IMR-90 (cell line): ENCODE measurements at regions not wholly inside any gene's neighbourhood (a gene's known extent, or its start where the extent isn't known, plus 50 kb on each side); places are given as distances from the start of the nearest gene placed in this dataset.

Experiments
- ATAC-seq: fragments of 200-7000 bp; cut with Tn5 transposase; 2 replicates; pipeline ENCODE4 v1.9.1; 2020; ENCODE audit warnings: low read depth, mild to moderate bottlenecking, moderate library complexity
- BruUV-seq: library from RNA; stranded (reverse); fragments of 400-500 nt; replicated peaks from 2 replicates; lab custom pipeline; 2021; lab: Mats Ljungman, UMichigan
- CTCF ChIA-PET: fragments of 300-600 bp; formaldehyde crosslinking; extraction: SDS; loops from one replicate; lab custom pipeline; 2021; ENCODE audit warnings: antibody characterized with exemption; lab: Yijun Ruan, JAX
- POLR2A ChIA-PET: fragments of 300-600 bp; sonication (Branson Sonifier 250); formaldehyde crosslinking; loops from one replicate; lab custom pipeline; 2022; ENCODE audit warnings: antibody characterized with exemption; ENCODE audit not compliant: unreplicated experiment; lab: Charles Lee
- DNase-seq: peaks from one replicate; pipeline ENCODE4 v3.0.0; 2013
- H2AFZ ChIP-seq: replicated peaks from 2 replicates; pipeline ENCODE3; 2013; ENCODE audit warnings: low read length, mild to moderate bottlenecking; ENCODE audit not compliant: poor library complexity
- H2AK5ac ChIP-seq: 2 replicates; pipeline ENCODE4 v1.6.1; 2013; ENCODE audit warnings: low read depth, low read length, inconsistent platforms
- H2AK9ac ChIP-seq: replicated peaks from 2 replicates; pipeline ENCODE3; 2013; ENCODE audit warnings: mild to moderate bottlenecking, low read depth, low read length, moderate library complexity; ENCODE audit not compliant: poor library complexity
- H2BK120ac ChIP-seq: 2 replicates; pipeline ENCODE4 v1.6.1; 2013; ENCODE audit warnings: low read depth, low read length, inconsistent platforms
- H2BK15ac ChIP-seq: 3 replicates; pipeline ENCODE4 v1.6.1; 2013; ENCODE audit warnings: low read depth, low read length, inconsistent platforms
- H2BK20ac ChIP-seq: 2 replicates; pipeline ENCODE4 v1.6.1; 2013; ENCODE audit warnings: low read depth, mild to moderate bottlenecking, inconsistent platforms, low read length, moderate library complexity
- H2BK5ac ChIP-seq: 2 replicates; pipeline ENCODE4 v1.6.1; 2013; ENCODE audit warnings: mild to moderate bottlenecking, low read depth, low read length, inconsistent platforms; ENCODE audit not compliant: poor library complexity, severe bottlenecking
- H3K14ac ChIP-seq: replicated peaks from 2 replicates; pipeline ENCODE4 v1.6.1; 2013; ENCODE audit warnings: low read depth, low read length, inconsistent platforms
- H3K18ac ChIP-seq: 2 replicates; pipeline ENCODE4 v1.6.1; 2013; ENCODE audit warnings: low read depth, low read length, control low read depth
- H3K23ac ChIP-seq: 2 replicates; pipeline ENCODE4 v1.6.1; 2013; ENCODE audit warnings: low read depth, low read length, inconsistent platforms
- H3K27ac ChIP-seq: 2 replicates; pipeline ENCODE4 v1.5.1; 2013; ENCODE audit warnings: mild to moderate bottlenecking, control low read depth, low read length; ENCODE audit not compliant: insufficient read depth
- H3K27me3 ChIP-seq: 2 replicates; pipeline ENCODE4 v1.6.1; 2013; ENCODE audit warnings: low read length; ENCODE audit not compliant: control insufficient read depth, insufficient read depth
- H3K36me3 ChIP-seq: 2 replicates; pipeline ENCODE4 v1.6.1; 2013; ENCODE audit warnings: low read length, mixed read lengths; ENCODE audit not compliant: control insufficient read depth, insufficient read depth
- H3K4ac ChIP-seq: 2 replicates; pipeline ENCODE4 v1.6.1; 2013; ENCODE audit warnings: low read depth, low read length, inconsistent platforms
- H3K4me1 ChIP-seq: 2 replicates; pipeline ENCODE4 v1.6.1; 2013; ENCODE audit warnings: low read length, mixed read lengths; ENCODE audit not compliant: control insufficient read depth, insufficient read depth
- H3K4me2 ChIP-seq: 2 replicates; pipeline ENCODE4 v1.6.1; 2013; ENCODE audit warnings: low read depth, mild to moderate bottlenecking, control low read depth, low read length, moderate library complexity
- H3K4me3 ChIP-seq: 2 replicates; pipeline ENCODE4 v1.5.1; 2013; ENCODE audit warnings: low read depth, mild to moderate bottlenecking, control low read depth, low read length, moderate library complexity; ENCODE audit not compliant: insufficient read depth
- H3K56ac ChIP-seq: 2 replicates; pipeline ENCODE4 v1.6.1; 2013; ENCODE audit warnings: low read length, inconsistent platforms; ENCODE audit not compliant: insufficient read depth; ENCODE audit errors: extremely low read depth
- H3K79me1 ChIP-seq, 2 experiments: 2 replicates each; pipeline ENCODE4 v1.6.1; 2013; ENCODE audit warnings: low read length in 2 of 2, inconsistent platforms in 1 of 2, low read depth in 1 of 2
- H3K9ac ChIP-seq: 2 replicates; pipeline ENCODE4 v1.6.1; 2013; ENCODE audit warnings: low read depth, low read length, control low read depth
- H3K9me1 ChIP-seq: 2 replicates; pipeline ENCODE4 v1.6.1; 2013; ENCODE audit warnings: low read length, inconsistent platforms; ENCODE audit not compliant: insufficient read depth
- H3K9me3 ChIP-seq: 2 replicates; pipeline ENCODE4 v1.6.1; 2013; ENCODE audit warnings: low read length; ENCODE audit not compliant: control insufficient read depth, insufficient read depth
- H4K20me1 ChIP-seq: 2 replicates; pipeline ENCODE4 v1.6.1; 2013; ENCODE audit warnings: low read length, inconsistent platforms; ENCODE audit not compliant: insufficient read depth
- H4K5ac ChIP-seq: 2 replicates; pipeline ENCODE4 v1.6.1; 2013; ENCODE audit warnings: mild to moderate bottlenecking, low read depth, low read length, control low read depth
- H4K8ac ChIP-seq, 2 experiments: 2 replicates each; pipeline ENCODE4 v1.6.1; 2013; ENCODE audit warnings: low read depth in 2 of 2, low read length in 2 of 2, control low read depth in 1 of 2, inconsistent platforms in 1 of 2
- H4K91ac ChIP-seq: 2 replicates; pipeline ENCODE4 v1.6.1; 2013; ENCODE audit warnings: low read depth, low read length, inconsistent platforms; ENCODE audit not compliant: insufficient read depth
- BHLHE40 ChIP-seq: fragments of 150-350 bp; IDR thresholded peaks from 2 replicates; pipeline ENCODE4 v1.6.1; 2016; ENCODE audit warnings: mild to moderate bottlenecking, low read depth, low read length
- CEBPB ChIP-seq: IDR thresholded peaks from 2 replicates; pipeline ENCODE4 v1.6.1; 2012; ENCODE audit warnings: low read depth, low read length, improper control_type of control experiment
- CHD1 ChIP-seq: IDR thresholded peaks from 2 replicates; pipeline ENCODE4 v1.6.1; 2012; ENCODE audit warnings: low read depth, low read length, improper control_type of control experiment
- CTCF ChIP-seq: conservative IDR thresholded peaks from 2 replicates; pipeline ENCODE4 v1.5.1; 2012; ENCODE audit warnings: mild to moderate bottlenecking, low read depth, low read length, improper control_type of control experiment
- FOS ChIP-seq: fragments of 150-350 bp; IDR thresholded peaks from 2 replicates; pipeline ENCODE4 v1.6.1; 2016; ENCODE audit warnings: low read depth, low read length
- RFX5 ChIP-seq: IDR thresholded peaks from 2 replicates; pipeline ENCODE4 v1.8.0; 2012; ENCODE audit warnings: low read depth, mild to moderate bottlenecking, low read length, moderate library complexity
- WGBS, 2 experiments: methylation state at CpG; one replicate each; pipeline versions ENCODE4 v1.1.5 to v1.1.7; 2013; ENCODE audit warnings: missing lambda C conversion rate in 2 of 2; ENCODE audit not compliant: insufficient read length in 1 of 2; ENCODE audit errors: extremely low coverage in 2 of 2; 5-methylcytosine and 5-hydroxymethylcytosine counted together
- dilution Hi-C: fragments of 300-500 bp; cut with HindIII; formaldehyde crosslinking; loops from one replicate; pipeline ENCODE4 v1.14.3; 2018; ENCODE audit warnings: low sequenced_read_pairs; ENCODE audit not compliant: unreplicated experiment
- in situ Hi-C: fragments of 300-500 bp; cut with MboI; formaldehyde crosslinking; loops from 3 replicates; pipeline ENCODE4 v1.14.3; 2019; ENCODE audit warnings: low sequenced_read_pairs, inconsistent platforms, mixed read lengths
- intact Hi-C: fragments of 100-400 bp; cut with micrococcal nuclease; formaldehyde crosslinking; loops from 2 replicates; pipeline ENCODE4 v1.10.0; 2022

GRCh38 chr4:173878701-173879100 is 348.7 kb upstream of the HAND2 start:
- Histone ChIP-seq H4K20me1 (no peaks in the 10 kb centered on the region), H3K56ac (no peak overlapping the region), H3K27ac (no peak overlapping the region), H3K23ac (no peak overlapping the region), H3K4ac (no peak overlapping the region), H2AFZ (no peak overlapping the region), H4K5ac (no peak overlapping the region), H3K79me1 (no peaks in the 10 kb centered on the region), H3K9me1 (no peaks in the 10 kb centered on the region), H2BK20ac (no peak overlapping the region), H2AK5ac (no peak overlapping the region), H3K36me3 (no peaks in the 10 kb centered on the region), H4K91ac (no peak overlapping the region), H3K14ac (no peak overlapping the region), H2AK9ac (no peak overlapping the region), H3K9me3 (no peaks in the 10 kb centered on the region), H2BK15ac (no peak overlapping the region), H3K4me3 (no peak overlapping the region), H3K4me2 (no peak overlapping the region; the same call in 1 of the 2 replicates), H3K27me3 (no peaks in the 10 kb centered on the region), H2BK120ac (no peak overlapping the region), H2BK5ac (no peak overlapping the region), H3K18ac (no peak overlapping the region; the same call in 1 of the 2 replicates), H3K4me1 (no peaks in the 10 kb centered on the region; the same call in 1 of the 2 replicates), H4K8ac (no peak overlapping the region), H3K9ac (no peak overlapping the region)
- dilution Hi-C loops (no loop called here), in situ Hi-C loops (no loop called here), intact Hi-C loops (no loop called here)
- BruUV-seq: no TSS peak
- CTCF ChIA-PET: interaction anchor here (1.0 kb wide), 1 partner anchor 13 kb away, joined by 5 read pairs; no protein-coding TSS in a partner anchor
- DNase-seq (peak; percentile 83), ATAC-seq (peak; percentile 64)
- TF ChIP-seq CHD1 (no peak), FOS (0 out of 2 replicates have a peak, but pooled peaks have one; percentile 31), BHLHE40 (peak; percentile 55), CTCF (no peak), RFX5 (no peak), CEBPB (peak; percentile 22; the same call in 1 of the 2 replicates)
- no CpG with 5 or more reads among the region's 5 CpGs for WGBS, 2 experiments
- POLR2A ChIA-PET: no interaction called here
